ENCODE measurements at regions not wholly inside any gene's neighbourhood (a gene's known extent, or its start where the extent isn't known, plus 50 kb on each side); places are given as distances from the start of the nearest gene placed in this dataset.

GRCh38 chr3:5343459-5343858 is 156.0 kb downstream of the EDEM1 start:
- TF ChIP-seq, protein P1, sequence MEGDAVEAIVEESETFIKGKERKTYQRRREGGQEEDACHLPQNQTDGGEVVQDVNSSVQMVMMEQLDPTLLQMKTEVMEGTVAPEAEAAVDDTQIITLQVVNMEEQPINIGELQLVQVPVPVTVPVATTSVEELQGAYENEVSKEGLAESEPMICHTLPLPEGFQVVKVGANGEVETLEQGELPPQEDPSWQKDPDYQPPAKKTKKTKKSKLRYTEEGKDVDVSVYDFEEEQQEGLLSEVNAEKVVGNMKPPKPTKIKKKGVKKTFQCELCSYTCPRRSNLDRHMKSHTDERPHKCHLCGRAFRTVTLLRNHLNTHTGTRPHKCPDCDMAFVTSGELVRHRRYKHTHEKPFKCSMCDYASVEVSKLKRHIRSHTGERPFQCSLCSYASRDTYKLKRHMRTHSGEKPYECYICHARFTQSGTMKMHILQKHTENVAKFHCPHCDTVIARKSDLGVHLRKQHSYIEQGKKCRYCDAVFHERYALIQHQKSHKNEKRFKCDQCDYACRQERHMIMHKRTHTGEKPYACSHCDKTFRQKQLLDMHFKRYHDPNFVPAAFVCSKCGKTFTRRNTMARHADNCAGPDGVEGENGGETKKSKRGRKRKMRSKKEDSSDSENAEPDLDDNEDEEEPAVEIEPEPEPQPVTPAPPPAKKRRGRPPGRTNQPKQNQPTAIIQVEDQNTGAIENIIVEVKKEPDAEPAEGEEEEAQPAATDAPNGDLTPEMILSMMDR (IDR thresholded peaks at IDR 0.05): no peak
- TF ChIP-seq POLR2A (IDR thresholded peaks at IDR 0.05): no peak
